ENCODE measurements at regions not wholly inside any gene's neighbourhood (a gene's known extent, or its start where the extent isn't known, plus 50 kb on each side); places are given as distances from the start of the nearest gene placed in this dataset.

GRCh38 chr1:88461007-88461406 lies 223.1 kb upstream of the PKN2 start:
- TF ChIP-seq CTCF (conservative IDR thresholded peaks at IDR 0.05 in 1 of 2, IDR thresholded peaks at IDR 0.05 in 1 of 2; ENCODE audit: low read depth in 1 of 2, low read length in 2 of 2) = no peak
- no peak for TF ChIP-seq EZH2 (IDR thresholded peaks at IDR 0.05; ENCODE audit: low read length, missing control alignments)

Data from fibroblast of lung (primary cell).